ENCODE measurements at regions not wholly inside any gene's neighbourhood (a gene's known extent, or its start where the extent isn't known, plus 50 kb on each side); places are given as distances from the start of the nearest gene placed in this dataset.
"Not testable (repeated sequence)": the region's sequence is repeated elsewhere in the genome, so short reads cannot be mapped to it uniquely, and the experiment has no call there.

DNA sequence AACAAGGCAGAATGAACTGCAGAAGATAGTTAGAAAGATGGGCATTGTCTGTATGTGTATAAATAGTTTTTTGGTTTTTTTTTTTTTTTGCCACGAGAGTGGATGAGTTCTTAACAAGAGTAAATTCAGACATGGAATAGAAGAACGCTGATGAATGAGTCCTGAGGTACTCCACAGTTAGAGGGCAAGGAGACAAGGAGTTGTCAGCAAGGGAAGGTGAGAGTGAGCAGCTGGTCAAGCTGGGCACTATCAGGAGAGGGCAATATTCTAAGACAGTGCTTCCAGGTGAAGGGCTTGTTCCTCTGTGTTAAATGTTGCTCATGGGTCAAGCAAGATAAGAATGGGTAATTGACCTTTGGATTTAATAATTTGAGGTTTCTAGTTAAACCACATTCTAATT is 138.6 kb upstream of the FAM78B start:
- DNase-seq (ENCODE audit: low spot score) = no peak

DNA sequence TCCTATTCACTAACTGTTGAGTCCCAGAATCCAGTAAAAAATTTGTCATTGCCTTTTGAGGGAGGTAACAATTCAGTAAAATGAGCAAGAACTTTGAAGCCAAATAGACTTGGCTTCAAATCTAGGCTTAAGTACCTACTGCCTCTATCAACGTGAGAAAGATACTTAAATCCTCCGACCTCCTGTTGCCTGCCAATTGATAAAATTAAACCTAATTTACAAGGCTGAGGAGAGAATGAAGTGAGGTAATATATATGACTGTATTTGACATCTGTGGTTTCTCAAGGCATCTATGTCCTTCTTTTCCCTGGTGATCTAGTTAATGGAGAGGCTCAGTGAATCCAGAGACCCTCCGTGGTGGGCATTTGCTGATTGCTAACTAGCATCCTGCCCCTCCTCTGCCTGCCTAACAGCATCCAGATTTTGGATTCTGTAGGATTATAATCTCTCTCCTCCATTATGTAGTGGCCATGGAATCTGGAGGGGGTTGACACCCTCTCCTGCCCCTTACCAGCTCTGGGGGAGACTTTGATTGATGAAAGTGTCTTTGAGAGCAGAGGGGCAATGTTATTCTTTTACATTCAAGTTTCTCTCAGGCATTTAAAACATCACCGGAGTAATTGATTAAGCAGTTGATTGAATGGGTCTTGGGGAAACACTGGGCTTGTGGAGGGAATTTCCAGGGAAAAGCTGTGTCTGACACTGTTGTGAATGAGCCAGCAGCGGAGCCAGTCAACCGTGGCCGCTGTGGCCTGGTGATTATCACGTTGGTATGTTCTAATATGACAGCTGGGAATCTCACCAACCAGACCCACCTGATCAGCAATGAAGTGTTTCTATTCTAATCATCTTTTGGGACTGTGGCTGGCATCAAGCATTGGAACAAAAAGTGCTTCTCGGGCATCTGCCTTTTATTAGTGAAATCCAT is 140.7 kb upstream of the FAM78B start:
- DNase-seq (ENCODE audit: low spot score) = no peak

DNA sequence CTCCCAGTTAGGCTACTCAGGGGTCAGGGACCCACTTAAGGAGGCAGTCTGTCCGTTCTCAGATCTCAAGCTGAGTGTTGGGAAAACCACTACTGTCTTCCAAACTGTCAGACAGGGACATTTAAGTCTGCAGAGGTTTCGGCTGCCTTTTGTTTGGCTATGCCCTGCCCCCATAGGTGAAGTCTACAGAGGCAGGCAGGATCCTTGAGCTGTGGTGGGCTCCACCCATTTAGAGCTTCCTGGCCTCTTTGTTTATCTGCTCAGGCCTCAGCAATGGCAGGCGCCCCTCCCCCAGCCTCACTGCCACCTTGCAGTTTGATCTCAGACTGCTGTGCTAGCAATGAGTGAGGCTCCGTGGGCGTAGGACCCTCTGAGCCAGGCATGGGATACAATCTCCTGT is 149.5 kb upstream of the FAM78B start:
- not testable (repeated sequence) for DNase-seq (ENCODE audit: low spot score)

DNA sequence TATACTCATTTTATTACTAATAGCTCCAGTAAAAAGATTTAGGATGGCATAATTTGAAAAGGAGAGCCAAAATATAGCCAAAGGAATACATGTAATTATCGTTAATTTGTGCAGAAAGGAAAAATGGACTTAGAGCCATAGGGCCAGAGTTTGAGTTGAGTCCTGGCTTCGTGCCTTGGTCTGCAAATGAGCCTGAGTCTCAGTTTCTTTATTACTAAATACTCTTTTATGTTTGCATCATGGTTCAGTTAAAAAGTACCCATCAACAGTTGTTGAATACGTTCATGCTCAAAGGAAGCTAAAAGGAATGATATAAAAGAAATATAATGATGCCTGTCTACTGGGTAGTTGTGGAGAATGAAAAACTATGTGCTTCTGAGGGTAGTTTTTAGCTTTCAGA is 155.7 kb upstream of the FAM78B start:
- no peak for DNase-seq (ENCODE audit: low spot score)

DNA sequence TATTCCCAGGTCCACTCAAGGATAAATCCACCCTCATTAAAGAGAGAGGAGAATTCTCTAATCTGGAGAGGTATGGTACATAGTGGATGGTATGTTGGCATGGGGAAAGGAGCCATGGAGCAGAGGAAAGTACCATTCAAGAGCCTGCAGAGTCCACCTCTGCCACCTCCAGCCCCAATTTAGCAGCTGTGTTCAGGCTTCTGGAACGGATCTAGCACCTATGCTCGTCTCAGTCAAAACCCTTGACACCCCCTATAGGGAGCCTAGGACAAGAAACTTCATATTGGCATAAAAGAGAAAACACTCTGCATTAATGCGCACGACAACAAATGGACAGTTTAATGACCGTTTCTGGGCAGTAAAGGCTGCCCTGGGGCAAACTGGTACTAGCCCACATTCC is 161.1 kb upstream of the FAM78B start:
- no peak for DNase-seq (ENCODE audit: low spot score)

DNA sequence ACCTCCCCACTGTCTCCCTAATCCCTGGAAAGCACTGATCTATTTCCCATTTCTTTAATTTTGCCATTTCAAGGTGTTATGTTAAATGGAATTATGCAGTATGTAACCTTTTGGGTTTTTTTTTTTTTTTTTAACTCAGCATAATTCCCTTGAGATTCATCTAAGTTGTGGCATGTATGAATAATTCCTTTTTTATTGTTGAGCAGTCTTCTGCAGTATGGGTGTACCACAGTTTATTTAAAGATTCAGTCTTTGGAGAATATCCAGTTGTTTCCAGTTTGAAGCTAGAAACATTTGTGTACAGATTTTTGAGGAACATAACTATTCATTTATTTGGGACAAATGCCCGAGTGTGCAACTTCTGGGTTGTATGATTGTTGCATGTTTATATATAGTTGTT is 162.2 kb upstream of the FAM78B start:
- no peak for DNase-seq (ENCODE audit: low spot score)

DNA sequence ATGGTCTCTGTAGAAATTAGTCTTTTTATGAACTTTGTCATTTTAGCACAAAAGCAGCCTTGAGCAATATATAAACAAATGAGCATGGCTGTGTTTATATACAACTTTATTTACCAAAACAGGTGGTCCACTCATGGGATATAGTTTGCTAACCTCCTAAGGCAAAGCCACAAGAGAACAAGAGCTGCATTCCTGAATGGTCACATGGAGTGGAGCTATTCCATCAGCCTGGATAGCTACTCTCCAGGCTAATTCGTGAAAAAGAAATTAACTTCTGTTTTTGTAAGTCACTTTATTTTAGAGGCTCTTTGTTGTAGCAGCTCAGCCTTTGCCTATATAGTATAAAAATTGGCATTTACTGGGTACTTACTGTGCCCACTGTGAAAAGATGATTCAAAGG is 163.3 kb upstream of the FAM78B start:
- no peak for DNase-seq (ENCODE audit: low spot score)

DNA sequence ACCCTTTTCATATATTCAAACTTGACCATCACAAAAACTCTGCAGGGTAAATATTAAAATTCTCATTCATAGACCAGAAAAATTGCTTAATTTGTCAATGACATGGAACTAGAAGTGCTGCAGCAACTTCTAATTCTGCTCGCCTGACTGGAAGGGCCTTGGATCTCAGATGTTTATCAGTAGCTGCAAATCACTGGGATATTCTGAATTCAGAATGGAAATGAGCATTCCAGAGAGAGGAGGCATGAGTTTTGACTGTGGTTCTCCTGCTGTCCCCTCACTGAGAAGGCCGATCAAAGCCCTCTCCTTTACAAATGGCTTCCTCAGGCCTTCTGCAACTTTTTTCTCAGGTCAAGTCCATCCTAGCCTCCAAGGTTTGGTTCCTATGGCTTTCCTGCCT is 171.3 kb upstream of the FAM78B start:
- DNase-seq (ENCODE audit: low spot score) = no peak

DNA sequence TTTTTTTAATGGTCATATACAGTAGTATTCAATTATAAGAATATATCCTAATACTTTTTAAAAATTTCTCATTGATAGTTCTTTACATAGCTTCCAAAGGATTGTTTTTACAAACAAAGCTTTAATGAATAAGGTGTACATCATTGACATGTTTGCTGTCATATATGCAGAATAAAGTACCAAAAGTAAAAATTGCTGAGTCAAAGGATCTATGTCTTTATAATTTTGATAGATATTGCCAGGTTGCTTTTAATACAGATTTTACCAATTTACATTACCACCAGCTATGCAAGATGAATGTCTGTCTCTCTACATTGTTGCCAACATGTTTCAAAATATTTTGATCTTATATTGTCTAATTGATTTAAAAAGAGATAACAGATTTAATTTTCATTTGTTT is 173.9 kb upstream of the FAM78B start:
- DNase-seq (ENCODE audit: low spot score) = no peak

DNA sequence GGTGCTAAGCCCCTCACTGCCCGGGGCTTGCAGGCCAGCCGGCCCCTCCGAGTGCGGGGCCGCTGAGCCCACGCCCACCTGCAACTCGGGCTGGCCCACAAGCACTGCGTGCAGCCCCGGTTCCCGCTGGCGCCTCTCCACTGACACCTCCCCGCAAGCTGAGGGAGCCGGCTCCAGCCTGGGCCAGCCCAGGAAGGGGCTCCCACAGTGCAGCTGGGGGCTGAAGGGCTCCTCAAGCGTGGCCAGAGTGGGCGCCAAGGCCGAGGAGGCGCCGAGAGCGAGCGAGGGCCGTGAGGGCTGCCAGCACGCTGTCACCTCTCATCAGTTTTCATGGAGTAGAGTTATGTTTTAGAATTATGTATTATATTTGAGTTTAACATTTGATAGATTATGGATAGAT is 176.5 kb upstream of the FAM78B start:
- no peak for DNase-seq (ENCODE audit: low spot score)

DNA sequence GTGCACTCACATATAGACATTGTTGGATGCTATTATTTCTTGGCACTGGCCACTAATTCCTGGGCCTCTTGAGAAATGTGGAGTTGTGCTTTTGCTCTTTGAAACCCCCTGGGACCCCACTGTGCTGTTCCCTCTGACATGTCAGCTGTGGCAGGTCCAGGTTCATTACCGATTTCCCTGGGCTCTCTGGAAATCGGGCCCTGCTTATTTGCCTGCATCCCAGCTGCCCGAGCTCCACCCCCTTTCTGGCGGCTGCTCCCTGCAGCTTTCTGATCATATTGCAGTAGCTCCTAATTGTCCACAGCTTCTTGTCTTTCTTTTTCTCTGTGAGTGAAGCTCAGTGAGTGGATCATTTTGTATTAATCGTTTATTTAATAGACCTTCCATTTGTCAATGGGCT is 183.7 kb upstream of the FAM78B start:
- DNase-seq (ENCODE audit: low spot score) = no peak

DNA sequence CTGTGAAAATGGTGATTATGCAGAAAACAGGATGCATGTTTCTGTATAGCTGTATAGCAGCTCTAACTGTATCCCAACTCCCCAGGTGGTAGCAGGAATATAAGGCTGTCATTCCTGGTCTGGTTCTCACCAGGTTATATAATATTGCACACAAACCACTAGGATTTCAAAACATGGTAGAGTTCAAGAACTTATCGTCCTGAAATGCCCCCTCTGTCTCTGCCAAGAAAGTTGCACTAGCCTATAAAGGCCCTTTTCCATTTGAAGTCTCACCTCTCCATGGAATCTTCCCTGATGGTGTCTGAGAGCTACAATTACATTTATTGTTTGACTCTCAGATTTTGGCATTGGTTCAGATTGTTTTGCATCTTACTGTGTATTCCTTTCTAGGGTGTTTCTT is 184.9 kb upstream of the FAM78B start:
- no peak for DNase-seq (ENCODE audit: low spot score)

DNA sequence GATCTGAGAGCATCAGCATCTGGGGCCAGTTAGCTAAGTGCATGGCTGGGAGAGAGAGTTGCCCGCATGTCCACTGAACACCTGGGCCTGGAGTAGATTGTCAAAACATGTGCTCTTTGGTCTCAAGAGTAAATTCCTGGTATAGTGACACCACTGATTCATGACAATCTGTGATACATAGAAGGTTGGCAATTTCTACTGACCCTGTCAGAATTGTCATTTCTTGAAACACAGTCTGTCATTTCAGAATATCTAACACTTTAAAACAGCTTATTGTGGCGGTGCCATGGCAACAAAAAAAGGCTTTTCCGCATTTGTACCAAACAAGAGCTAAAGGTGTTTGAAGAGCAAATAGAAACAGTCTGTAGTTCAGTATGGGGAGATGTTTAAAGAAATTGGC is 186.4 kb upstream of the FAM78B start:
- DNase-seq (ENCODE audit: low spot score) = no peak

DNA sequence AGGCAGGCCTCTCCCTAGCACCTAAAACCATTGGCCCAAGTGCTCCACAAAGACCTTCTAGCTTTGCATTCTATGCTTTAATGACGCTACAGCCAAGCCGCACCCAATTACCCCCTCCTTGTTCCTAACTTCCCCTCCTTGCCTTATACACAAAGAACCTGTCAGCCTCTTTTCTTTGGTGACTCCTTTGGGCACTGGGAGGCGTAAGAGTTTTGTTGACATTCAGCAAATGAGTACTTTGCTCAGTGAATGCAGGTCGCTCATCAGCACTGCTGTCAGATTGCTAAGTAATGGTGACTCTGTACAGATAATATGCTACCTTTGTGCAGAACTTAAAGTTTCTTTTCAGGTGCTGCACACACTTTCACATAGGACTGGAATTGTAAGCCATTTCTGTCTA is 187.6 kb upstream of the FAM78B start:
- no peak for DNase-seq (ENCODE audit: low spot score)

DNA sequence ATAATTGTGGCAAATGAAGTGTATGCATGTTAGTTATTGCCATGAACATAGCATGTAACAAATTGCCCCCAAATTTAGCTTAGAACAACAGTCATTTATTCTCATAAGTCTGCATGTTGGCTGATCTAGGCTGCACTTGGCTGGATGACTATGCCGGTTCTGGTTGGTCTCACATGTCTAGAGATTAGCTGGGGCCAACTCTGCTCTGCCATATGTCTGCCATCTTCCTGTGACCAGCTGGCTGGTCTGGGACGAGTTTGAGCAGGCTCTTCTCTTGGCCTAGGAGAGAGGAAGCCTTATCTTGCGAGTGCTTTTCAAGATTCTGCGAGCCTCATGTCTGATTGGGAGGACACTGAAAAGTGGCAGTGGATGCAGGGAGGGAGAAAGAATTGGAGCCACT is 198.3 kb upstream of the FAM78B start:
- no peak for DNase-seq (ENCODE audit: low spot score)

DNA sequence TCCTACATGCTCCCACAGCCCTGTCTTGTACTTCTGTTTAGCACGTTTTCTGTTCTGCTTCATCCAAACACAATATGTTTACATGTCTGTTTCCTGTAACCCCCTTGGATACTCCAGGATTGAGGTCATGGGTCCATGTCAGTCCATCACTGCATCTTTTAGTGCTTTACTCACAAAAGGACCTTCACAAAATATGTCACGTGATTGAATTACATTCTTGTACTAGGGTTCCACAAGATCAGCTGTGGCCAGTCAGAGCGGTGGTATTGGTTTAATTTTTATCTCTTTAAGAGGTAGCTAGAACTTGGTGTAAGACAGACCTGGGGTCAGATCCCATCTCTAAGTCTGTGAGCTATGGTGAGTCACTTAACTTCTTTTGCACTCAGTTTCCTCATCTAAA is 201.2 kb upstream of the FAM78B start:
- no peak for DNase-seq (ENCODE audit: low spot score)

DNA sequence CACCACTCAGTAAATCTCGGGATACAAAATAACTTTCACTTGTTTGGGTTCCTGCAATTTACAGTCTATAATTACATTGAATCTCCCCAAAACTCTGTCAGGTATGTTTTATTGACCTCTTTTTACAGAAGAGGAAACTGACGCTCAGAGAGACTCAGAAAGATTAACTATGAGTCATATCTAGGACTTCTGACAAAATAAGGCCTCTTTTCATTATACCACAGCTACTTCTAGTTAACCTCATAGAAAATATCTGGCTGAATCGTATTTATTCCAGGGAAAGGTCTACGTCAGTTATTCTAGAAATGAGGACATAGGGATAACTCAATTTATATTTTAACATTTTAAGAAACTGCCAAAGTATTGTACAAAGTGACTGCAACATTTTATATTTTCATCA is 211.1 kb upstream of the FAM78B start:
- no peak for DNase-seq (ENCODE audit: low spot score)

DNA sequence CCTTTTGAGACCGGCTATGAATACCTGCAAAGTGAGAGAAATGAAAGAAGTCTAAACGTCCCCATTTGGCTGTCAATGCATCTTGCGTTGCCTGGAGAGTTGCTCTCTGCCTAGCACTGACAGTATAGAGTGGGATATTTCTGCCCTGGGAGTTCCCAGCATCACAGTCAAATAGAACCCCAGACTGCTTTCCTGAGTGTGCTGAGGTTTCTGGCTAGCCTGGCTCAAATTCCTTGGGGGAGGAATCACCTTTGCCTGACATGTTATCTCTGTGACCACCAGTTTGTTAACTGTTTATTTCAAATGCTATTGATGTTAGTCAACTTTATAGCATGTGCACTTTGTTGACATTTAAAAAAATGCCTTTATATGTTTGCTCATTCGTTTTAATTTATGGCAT is 212.0 kb upstream of the FAM78B start:
- DNase-seq (ENCODE audit: low spot score) = no peak

DNA sequence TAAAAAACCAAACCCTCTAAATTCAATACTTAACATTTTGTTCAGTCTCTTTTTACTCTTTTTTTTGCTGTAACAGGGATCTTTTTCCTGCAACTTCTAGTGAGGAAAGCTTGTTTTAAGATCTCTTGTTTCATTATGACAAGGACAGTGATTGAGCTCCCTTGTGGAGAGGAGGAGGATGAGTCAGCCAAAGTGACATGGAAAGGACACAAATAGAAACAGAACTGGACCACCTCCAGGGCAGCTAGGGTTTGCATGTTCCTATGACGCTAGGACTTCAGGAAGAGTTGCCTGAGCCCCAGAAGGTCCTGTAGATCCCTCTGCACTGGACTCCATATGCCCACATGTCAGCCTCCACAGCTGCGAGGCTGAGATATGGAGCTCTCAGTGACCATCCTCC is 212.6 kb upstream of the FAM78B start:
- DNase-seq (ENCODE audit: low spot score) = no peak

DNA sequence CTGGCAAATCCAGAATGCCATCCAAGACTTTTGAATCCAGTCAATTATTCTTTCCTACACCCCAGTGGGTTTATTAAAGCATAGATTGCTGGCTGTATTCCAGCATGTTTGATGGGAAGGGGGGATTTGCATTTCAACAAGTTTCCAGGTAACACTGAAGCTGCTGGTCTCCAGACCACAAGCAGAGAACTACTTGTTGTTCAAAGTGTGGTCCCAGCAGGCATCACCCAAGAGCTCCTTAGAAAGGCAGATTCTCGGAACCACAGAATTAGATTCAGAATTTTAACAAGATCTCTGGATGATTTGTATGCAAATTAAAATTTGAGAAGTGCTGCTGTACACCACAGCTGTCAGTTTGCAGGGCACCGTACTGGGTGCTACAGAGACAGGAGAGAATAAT is 216.3 kb upstream of the FAM78B start:
- DNase-seq (ENCODE audit: low spot score) = no peak

DNA sequence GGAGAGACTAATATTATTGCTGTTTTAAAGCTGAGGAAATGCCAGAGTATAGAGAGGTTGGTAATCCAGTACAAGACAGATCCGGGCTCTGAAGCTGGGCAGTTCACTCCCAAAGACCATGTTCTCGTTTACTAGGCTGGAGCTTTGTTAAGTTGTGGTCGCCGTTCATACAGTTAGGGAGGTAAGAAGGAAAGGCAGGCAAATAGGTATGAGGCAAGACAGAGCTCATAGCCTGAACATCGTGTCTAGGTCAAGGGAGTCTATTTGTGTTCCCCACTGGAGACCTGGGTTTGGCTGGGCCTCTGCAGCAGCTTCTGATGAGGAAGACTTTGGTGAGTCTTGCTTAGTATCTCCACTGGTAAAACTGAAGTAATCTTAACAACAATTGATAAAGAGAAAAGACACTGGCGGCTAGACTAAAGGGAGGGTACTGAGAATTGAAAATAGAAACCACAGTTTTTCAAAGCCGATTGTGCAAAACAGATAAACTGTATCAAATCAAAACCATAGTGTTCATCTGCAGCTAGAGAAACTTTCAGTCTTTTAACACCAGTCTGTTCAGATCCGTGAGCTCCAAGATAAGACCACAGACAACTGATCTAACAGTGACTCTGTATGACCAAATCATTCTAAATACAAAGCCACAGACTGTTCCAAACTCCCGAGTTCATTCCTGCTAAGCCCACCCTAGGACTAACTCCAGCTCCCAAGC is 217.0 kb upstream of the FAM78B start:
- DNase-seq (ENCODE audit: low spot score) = no peak

DNA sequence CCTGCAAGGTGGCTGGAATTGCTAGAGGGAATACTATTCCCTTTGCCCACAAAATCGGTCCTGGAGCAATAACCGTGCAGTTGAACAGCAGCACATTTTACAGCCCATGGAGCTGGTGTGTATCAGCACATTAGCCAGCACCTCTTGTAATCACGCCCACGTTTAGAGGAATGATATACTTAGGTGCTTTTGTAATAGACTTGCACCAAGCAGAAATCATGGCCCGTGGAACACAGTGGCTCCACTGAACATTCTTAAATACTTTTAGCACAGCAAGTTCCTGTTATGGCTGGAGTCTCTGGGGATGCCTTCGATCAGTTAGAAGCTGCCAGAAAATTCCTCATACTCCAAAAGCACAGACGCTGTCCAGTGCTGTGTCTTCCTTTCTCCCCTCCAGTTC is 218.1 kb upstream of the FAM78B start:
- DNase-seq (ENCODE audit: low spot score) = no peak

DNA sequence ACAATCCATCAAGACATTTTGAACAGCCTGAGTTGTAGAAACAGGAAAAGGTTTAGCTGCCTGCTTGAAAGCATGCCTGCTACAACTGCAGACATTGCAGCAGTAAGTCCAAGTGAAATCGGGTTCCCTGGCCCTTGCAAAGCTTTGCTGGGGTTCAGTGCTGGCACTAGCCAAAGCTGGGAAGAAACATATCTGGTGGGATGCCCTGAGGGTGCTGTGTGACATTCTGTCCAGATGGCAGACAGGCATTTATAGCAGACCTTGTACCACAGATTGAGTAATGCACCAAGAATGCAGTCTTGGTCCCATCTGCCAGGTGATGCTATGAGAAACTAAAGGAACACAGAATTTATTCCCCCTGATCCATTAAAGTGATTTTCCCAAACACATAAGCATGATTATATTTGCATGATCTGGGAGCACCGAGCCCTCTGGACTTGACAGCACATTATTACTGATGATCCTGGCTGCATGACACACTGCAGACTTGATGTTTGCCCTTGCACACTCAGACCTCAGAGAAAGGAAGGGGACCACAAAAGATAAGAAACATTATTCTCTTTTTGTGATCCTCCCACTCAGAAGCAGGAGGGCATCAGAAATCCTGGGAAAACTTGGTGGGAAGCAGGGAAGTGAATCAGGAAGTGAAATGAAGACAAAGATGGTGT is 223.7 kb upstream of the FAM78B start:
- no peak for DNase-seq (ENCODE audit: low spot score)

All from umbilical cord (tissue), 1 donor.